KBM-7 (cell line): ENCODE measurements at regions not wholly inside any gene's neighbourhood (a gene's known extent, or its start where the extent isn't known, plus 50 kb on each side); places are given as distances from the start of the nearest gene placed in this dataset.
"Not testable (repeated sequence)": the region's sequence is repeated elsewhere in the genome, so short reads cannot be mapped to it uniquely, and the experiment has no call there.

Source experiments
- DNase-seq: peaks from one replicate; pipeline ENCODE4 v3.0.0-alpha.2; 2015
- in situ Hi-C: fragments of 300-500 bp; cut with MboI; formaldehyde crosslinking; loops from 2 replicates; pipeline ENCODE4 v1.14.3; 2020; ENCODE audit warnings: low sequenced_read_pairs, low pct_unique_long_range_greater_than_20kb, mixed read lengths

DNA sequence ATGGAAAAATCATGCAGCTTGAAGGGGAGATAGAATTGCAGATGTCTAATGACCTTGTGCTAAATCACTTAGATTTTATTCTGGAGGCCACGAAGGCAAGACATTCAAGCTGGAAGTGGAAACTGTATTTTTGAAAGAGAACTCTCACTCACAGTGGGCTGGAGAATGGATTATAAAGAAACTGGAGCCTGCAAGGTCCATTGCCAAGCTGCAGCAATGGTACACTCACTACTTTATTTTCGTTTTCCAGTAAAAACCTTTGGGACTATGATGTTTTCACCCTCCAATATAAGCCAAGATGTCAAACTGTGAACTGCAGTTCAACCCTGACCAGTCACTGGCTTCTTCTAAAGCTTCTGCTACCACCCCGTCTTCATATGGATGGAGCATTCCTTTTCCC, 62.0 kb downstream of the SKIDA1 start:
- DNase-seq: no peak
- in situ Hi-C loops: no loop called here

DNA sequence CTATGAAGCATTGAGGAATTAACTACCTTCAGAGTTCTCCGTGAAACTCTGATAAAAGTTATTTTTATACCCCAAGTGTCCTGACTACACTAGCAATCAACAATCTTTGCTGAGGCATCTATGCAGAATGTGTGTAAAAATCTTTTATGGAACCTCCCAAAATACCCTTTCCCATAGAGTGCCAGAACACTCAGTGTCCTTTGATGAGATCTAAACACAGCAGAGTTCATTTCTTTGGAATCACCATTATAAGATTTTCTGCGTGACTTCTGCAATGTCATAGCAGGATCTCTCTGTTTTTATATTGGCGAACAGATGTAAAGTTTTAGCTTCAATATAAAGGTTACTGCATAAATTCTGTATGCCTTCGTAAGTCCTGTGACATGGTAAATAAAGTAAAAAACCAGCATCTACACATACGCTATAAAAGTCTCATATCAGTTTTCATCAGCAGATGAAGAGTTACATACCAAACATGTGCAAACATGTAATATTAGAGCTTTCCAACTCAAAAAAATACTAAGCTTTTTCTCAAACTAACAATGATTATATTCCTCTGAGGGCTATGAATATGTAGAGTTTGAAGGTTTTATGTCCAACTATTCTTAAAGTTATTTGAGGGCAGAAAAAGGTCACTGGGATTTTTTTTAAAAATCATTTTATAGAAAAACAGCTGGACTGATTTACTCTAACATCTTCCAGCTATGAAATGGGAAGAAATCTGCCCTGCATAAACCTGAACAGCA, 67.2 kb downstream of the SKIDA1 start:
- in situ Hi-C loops: no loop called here
- no peak for DNase-seq

DNA sequence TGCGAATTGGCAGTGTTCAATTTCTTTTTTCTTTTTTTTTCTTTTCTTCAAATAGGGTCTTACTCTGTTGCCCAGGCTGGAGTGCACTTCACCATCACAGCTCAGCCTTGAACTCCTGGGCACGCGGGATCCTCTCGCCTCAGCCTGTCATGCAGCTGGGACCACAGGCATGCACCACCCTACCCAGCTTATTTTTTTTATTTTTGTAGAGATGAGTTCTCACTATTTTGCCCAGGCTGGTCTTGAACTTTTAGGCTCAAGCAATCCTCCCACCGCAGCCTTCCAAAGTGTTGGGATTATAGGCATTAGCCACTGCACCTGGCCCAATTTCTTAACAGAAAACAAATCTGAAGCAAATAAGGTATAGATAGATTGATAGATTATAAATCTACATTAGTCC, 69.3 kb downstream of the SKIDA1 start:
- in situ Hi-C loops: no loop called here
- DNase-seq: no peak

DNA sequence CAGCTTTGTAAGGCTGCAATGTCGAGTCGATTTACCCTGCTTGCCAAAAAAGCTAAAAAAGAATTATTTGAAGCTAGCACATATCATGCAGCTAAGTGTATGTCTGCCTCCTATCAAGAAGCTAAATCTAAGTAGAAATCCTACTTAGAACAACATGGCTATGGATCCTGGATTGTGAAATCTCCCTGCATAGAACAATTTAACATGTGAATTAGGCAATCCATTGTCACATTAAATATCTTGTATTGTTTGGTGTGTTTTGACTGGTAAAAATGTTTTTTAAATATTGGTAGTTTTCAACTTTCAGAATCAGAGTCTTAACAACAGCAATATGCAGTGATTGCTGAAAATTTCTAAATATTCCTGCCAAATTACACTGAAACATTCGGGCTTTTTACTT, 73.3 kb downstream of the SKIDA1 start:
- no peak for DNase-seq
- in situ Hi-C loops: no loop called here

DNA sequence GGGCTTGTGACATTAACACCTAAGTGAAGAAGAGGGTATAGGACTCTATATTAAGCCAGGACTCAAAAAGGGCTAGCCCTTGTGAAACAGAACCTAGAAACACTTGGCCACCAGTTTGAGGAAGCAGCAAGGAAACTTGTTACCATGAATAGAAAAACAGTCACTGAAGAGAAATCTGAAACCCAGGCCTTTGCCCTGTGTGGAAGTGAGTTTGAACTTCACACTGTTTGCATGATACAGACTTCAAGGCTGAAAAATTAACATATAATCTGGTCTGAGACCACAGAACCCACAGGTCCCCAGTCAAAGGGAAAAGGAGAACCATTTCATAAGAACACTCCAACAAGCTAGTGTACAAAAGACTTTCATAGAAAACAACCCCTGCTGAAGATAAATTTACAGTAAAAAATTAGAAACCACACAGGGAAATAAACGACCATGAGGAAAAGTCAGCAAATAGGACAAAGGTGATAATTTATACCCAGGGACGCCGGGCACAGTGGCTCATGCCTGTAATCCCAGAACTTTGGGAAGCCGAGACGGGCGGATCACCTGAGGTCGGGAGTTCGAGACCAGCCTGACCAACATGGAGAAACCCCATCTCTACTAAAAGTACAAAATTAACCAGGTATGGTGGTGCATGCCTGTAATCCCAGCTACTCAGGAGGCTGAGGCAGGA, 76.1 kb downstream of the SKIDA1 start:
- in situ Hi-C loops: no loop called here
- DNase-seq: peak; percentile 84

DNA sequence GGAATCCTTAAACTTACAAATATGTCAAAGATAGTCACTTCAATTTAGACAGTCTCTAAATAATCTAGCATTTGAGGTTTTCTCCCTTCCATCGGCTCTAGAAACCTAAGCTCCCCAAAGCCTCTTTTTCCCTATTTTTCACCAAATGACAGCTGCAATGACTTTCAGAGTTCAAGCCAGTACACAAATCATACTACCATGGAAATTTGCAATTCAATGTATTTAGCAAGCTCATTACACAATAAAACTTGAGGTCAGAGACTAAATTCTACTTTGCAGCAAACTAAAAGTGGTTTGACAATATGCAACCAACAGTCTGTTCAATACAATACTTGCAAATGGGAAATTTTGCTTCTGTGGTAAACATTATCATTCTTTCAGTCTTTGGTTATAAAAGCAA, 80.3 kb downstream of the SKIDA1 start:
- in situ Hi-C loops: no loop called here
- DNase-seq: no peak

DNA sequence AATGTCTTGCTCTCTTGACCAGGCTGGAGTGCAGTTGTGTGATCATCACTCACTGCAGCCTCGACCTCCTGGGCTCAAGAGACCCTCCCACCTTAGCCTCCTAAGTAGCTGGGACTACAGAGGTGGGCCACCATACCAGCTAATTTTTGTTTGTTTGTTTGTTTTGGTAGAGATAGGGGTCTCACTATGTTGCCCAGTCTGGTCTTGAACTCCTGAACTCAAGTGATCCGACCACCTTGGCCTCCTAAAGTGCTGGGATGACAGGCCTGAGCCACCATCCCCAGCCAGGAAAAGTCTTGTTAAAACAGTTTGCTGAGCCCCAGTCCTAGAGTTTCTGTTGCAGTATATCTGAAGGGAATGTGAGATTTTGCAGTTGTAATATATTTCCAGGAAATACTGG, 83.9 kb downstream of the SKIDA1 start:
- in situ Hi-C loops: no loop called here

DNA sequence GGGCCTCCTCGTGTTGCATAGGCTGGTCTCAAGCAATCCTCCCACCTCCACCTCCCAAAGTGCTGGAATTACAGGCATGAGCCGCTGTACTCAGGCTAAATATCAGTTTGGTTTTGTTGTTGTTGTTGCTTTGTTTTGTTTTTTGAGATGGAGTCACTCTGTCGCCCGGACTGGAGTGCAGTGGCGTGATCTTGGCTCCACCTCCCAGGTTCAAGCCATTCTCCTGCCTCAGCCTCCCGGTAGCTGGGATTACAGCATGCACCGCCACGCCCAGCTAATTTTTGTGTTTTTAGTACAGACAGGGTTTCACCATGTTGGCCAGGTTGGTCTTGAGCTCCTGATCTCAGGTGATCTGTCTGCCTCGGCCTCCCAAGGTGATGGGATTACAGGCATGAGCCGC, 86.6 kb downstream of the SKIDA1 start:
- in situ Hi-C loops, DNase-seq: not testable (repeated sequence)

More for the DNA sequence above, 83.9 kb downstream of the SKIDA1 start:
- no peak for DNase-seq

- DNase-seq: no peak
- in situ Hi-C loops: no loop called here
These were observed 87.6 kb downstream of the SKIDA1 start for GRCh38 chr10:21437770-21438382.

GRCh38 chr10:21432266-21432665, 93.2 kb downstream of the SKIDA1 start:
- no peak for DNase-seq
- in situ Hi-C loops: no loop called here

DNA sequence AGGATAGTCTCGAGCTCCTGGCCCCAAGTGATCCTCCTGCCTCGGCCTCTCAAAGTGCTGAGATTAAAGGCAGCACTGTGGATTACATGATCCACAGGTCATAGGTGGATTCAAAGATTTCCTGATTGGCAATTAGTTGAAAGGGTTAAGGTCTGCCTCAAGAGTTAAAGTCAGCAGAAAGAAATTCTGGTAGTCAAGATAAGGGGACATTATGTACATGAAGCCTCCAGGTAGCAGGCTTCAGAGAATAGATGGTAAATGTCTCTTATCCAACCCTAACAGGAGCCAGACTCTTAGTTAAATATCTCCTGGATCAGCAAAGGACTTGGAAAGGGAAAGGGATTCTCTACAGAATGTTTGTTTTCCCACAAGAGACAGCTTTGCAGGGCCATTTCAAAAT, 93.7 kb downstream of the SKIDA1 start:
- in situ Hi-C loops: no loop called here
- DNase-seq: no peak

- in situ Hi-C loops: no loop called here
- peak; percentile 50 for DNase-seq
These were observed 97.5 kb downstream of the SKIDA1 start for GRCh38 chr10:21427804-21428481.

- in situ Hi-C loops: no loop called here
- DNase-seq: no peak
These were observed 101.0 kb downstream of the SKIDA1 start for GRCh38 chr10:21424459-21424861.

DNA sequence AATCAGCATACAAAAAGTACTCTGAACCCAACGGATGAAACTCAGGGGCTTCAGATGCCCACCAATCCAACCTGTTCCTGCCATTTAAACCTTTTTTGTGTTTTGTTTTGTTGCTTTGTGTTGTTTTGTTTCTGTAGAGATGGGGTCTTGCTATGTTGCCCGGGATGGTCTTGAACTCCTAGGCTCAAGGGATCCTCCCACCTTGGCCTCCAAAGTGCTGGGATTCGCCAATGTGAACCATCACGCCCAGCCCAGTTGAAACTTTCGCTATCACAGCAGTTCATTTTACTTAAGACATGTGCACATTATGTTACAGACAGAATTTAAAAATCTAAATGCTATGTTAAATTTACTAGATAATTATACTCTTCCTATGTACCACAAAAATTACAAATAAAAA, 101.6 kb downstream of the SKIDA1 start:
- in situ Hi-C loops: no loop called here
- no peak for DNase-seq

DNA sequence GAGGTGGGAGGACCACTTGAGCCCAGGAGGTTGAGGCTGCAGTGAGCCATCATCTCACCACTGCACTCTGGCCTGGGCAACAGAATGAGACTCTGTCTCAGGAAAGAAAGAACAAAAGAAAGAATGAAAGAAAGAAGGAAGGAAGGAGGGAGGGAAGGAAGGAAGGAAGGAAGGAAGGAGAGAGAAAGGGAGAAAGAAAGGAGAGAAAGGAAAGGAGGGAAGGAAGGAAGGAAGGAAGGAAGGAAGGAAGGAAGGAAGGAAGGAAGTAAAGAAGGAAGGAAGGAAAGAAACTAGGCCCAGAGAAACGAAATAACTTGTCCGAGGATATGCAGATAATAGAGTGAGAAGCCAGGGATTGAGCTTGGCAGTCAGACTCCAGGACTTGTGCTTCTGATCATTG, 102.1 kb downstream of the SKIDA1 start:
- in situ Hi-C loops: no loop called here
- no peak for DNase-seq

DNA sequence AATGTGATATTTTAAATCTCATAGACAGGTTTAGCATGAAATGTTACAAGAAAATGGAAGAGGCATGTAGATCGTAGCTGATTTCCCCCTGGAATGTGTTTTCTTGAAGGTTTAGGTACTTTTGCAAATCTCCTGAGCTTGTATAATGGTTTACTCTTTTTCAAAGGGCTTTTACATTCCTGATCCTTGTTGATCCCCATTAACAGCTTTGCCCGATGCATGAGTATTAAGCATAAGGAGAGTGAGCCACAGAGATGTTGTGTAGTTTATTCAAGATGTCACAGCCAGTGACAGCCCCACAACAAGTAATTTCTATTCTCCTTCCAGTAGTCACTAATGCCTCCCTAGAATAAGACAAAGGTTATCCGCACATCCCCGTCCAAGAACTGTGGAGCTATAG, 103.7 kb downstream of the SKIDA1 start:
- no peak for DNase-seq
- in situ Hi-C loops: no loop called here

DNA sequence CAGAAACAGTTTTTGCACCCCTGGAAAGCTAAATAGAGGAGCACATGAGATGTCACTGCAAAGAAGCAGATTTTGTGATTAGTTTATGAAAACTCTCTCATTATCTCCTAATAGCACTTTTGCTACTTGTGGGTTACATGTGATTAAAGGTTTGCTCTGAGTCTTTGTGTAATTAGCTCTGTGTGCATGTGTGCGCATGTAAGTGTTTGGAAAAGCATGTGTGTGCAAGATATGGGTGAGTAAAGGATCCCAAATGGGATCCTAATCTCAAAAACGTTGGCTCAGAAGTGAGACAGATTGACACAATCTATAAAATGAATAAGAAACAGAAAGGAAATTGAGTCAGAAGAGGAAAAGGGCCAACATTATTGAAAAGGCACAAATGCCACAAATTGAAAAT, 104.5 kb downstream of the SKIDA1 start:
- in situ Hi-C loops: no loop called here
- DNase-seq: no peak

GRCh38 chr10:21418981-21419576, 106.4 kb downstream of the SKIDA1 start:
- in situ Hi-C loops, DNase-seq: not testable (repeated sequence)

DNA sequence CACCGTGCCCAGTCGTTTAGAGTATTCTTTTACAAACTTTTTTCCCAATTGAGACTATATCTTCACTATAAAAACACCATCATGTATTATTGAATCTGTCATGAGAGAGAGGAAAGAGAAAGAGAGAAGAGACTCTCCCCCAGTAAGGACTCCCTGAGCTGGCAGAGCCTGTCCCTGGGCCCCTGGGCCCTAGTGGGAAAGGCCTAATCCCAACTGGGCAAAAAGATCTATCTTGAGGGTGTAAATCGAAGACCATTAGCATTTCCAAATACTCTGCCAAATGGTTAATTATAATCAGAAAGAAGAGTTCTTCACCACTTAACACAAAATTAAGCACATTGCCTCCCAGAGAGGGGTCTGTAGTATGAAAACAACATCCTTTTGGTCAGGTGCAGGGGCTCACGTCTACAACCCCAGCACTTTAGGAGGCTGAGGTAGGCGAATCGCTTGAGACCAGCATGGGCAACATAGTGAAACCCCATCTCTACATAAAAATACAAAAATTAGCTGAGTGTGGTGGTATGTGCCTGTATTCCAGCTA, 108.2 kb downstream of the SKIDA1 start:
- in situ Hi-C loops: no loop called here
- DNase-seq: no peak
